ENCODE measurements at regions not wholly inside any gene's neighbourhood (a gene's known extent, or its start where the extent isn't known, plus 50 kb on each side); places are given as distances from the start of the nearest gene placed in this dataset.

DNA sequence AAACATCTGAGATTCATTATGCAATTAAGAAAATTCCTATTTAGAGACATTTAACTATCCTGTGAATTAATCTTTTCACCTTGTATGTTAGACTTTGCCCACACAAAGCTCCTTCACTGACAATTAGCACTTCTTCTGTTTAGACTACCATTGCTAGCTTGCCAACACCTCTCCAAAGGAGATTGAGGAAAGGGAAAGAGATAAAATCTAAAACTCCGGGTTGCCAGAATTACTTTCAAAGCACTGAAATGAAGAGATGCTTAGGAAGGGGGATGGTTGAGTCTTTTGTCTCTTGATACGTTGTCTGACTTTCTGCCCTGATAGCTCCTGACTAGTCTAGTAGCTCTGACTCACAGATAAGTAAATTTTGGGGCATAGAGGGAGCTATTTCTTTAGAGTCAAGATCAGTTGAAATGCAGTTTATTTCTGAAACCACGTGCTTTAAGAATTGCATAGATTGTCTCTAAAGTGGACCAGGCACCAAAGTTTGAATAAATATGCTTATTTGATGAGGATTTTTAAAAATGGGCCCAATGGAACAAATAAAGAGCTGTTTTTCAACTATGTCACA lies 74.1 kb upstream of the DSEL start:
- Histone ChIP-seq H3K4me3 (ENCODE audit: low read length) (no peak overlapping the region), H3F3A (ENCODE audit: control insufficient read depth, insufficient read depth) (no peaks in the 10 kb centered on the region), H3K9me3 (ENCODE audit: control insufficient read depth, insufficient read depth, low read length) (no peaks in the 10 kb centered on the region), H3K36me3 (ENCODE audit: control insufficient read depth, low read length) (no peaks in the 10 kb centered on the region), H3K27ac (ENCODE audit: low read depth, low read length) (no peak overlapping the region), H3K9me2 (replicated peaks; ENCODE audit: control insufficient read depth, low read length) (no peaks in the 10 kb centered on the region), H4K20me1 (ENCODE audit: control insufficient read depth, insufficient read depth, low read depth, low read length) (no peaks in the 10 kb centered on the region), H3K4me1 (ENCODE audit: control insufficient read depth, low read length) (no peaks in the 10 kb centered on the region), H3K27me3 (ENCODE audit: control insufficient read depth, low read length) (no peaks in the 10 kb centered on the region), H3K4me2 (ENCODE audit: low read length) (no peak overlapping the region), H3K79me2 (ENCODE audit: control insufficient read depth, low read length) (no peaks in the 10 kb centered on the region)
- TF ChIP-seq EZH2phosphoT487 (IDR thresholded peaks at IDR 0.05; ENCODE audit: borderline replicate concordance, low read length) (no peak), CTCF (IDR thresholded peaks at IDR 0.05; ENCODE audit: low read depth, low read length, poor library complexity, severe bottlenecking) (no peak)

- Histone ChIP-seq H3K9me3 (ENCODE audit: control insufficient read depth, insufficient read depth, low read length) (no peaks in the 10 kb centered on the region), H3K4me1 (ENCODE audit: control insufficient read depth, low read length) (no peaks in the 10 kb centered on the region), H3K4me2 (ENCODE audit: low read length) (no peak overlapping the region), H4K20me1 (ENCODE audit: control insufficient read depth, insufficient read depth, low read depth, low read length) (no peaks in the 10 kb centered on the region), H3K27me3 (ENCODE audit: control insufficient read depth, low read length) (no peaks in the 10 kb centered on the region), H3K79me2 (ENCODE audit: control insufficient read depth, low read length) (no peaks in the 10 kb centered on the region), H3K27ac (ENCODE audit: low read depth, low read length) (no peak overlapping the region), H3K9me2 (replicated peaks; ENCODE audit: control insufficient read depth, low read length) (no peaks in the 10 kb centered on the region), H3F3A (ENCODE audit: control insufficient read depth, insufficient read depth) (no peaks in the 10 kb centered on the region), H3K36me3 (ENCODE audit: control insufficient read depth, low read length) (no peaks in the 10 kb centered on the region), H3K4me3 (ENCODE audit: low read length) (no peak overlapping the region)
- TF ChIP-seq CTCF (IDR thresholded peaks at IDR 0.05; ENCODE audit: low read depth, low read length, poor library complexity, severe bottlenecking) (no peak), EZH2phosphoT487 (IDR thresholded peaks at IDR 0.05; ENCODE audit: borderline replicate concordance, low read length) (no peak)
Measured at GRCh38 chr18:67589325-67589724, 72.8 kb upstream of the DSEL start.

DNA sequence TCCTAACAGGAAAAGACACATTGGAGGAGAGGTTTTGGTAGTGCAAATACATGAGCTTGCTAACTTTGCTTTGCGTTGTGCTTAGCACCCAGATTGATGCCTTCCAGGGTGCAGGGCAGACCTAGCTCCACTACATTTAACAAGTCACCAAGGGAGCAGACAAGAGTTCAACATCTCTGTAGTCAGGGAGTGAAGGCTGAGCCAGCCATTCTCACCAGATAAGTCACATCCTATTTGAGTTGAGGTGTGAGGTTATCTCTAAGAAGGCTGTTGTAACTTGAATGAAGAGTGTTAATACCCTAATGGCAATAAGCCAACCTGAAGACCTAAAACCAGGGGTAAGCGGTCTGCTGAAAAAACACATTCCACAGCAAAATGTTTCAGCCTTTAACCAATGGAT lies 69.6 kb upstream of the DSEL start:
- Histone ChIP-seq H3K9me3 (ENCODE audit: control insufficient read depth, insufficient read depth, low read length) (no peaks in the 10 kb centered on the region), H3K36me3 (ENCODE audit: control insufficient read depth, low read length) (no peaks in the 10 kb centered on the region), H3K9me2 (replicated peaks; ENCODE audit: control insufficient read depth, low read length) (no peaks in the 10 kb centered on the region), H3K4me3 (ENCODE audit: low read length) (no peak overlapping the region), H3K27me3 (ENCODE audit: control insufficient read depth, low read length) (no peaks in the 10 kb centered on the region), H3F3A (ENCODE audit: control insufficient read depth, insufficient read depth) (no peaks in the 10 kb centered on the region), H3K79me2 (ENCODE audit: control insufficient read depth, low read length) (no peaks in the 10 kb centered on the region), H4K20me1 (ENCODE audit: control insufficient read depth, insufficient read depth, low read depth, low read length) (no peaks in the 10 kb centered on the region), H3K27ac (ENCODE audit: low read depth, low read length) (no peak overlapping the region), H3K4me1 (ENCODE audit: control insufficient read depth, low read length) (no peaks in the 10 kb centered on the region), H3K4me2 (ENCODE audit: low read length) (no peak overlapping the region)
- TF ChIP-seq CTCF (IDR thresholded peaks at IDR 0.05; ENCODE audit: low read depth, low read length, poor library complexity, severe bottlenecking): no peak
- TF ChIP-seq EZH2phosphoT487 (IDR thresholded peaks at IDR 0.05; ENCODE audit: borderline replicate concordance, low read length): no peak
